GM12878 (cell line): ENCODE measurements at regions not wholly inside any gene's neighbourhood (a gene's known extent, or its start where the extent isn't known, plus 50 kb on each side); places are given as distances from the start of the nearest gene placed in this dataset.

ENCODE experiments used
- ATAC-seq: fragments of 200-7000 bp; cut with Tn5 transposase; 3 replicates; pipeline ENCODE4 v1.9.1; 2020; ENCODE audit warnings: mild to moderate bottlenecking, moderate library complexity
- BruUV-seq: library from RNA; stranded (reverse); fragments of 400-500 nt; replicated peaks from 2 replicates; lab custom pipeline; 2021; lab: Mats Ljungman, UMichigan
- CTCF ChIA-PET: fragments of 300-600 bp; sonication (Branson Sonifier 250); formaldehyde crosslinking; extraction: SDS; loops from one replicate; lab custom pipeline; 2021; ENCODE audit warnings: inconsistent platforms; lab: Yijun Ruan, JAX
- POLR2A ChIA-PET: fragments of 350-600 bp; formaldehyde crosslinking; extraction: SDS; loops from one replicate; lab custom pipeline; 2021; ENCODE audit warnings: inconsistent platforms; lab: Charles Lee
- RAD21 ChIA-PET: fragments of 300-600 bp; sonication (Branson Sonifier 250); formaldehyde crosslinking; loops from one replicate; lab custom pipeline; 2023; ENCODE audit warnings: antibody characterized with exemption; ENCODE audit not compliant: unreplicated experiment; lab: Charles Lee
- SMC1A ChIA-PET: fragments of 300-600 bp; sonication (Branson Sonifier 250); formaldehyde crosslinking; loops from one replicate; lab custom pipeline; 2023; ENCODE audit not compliant: unreplicated experiment, uncharacterized antibody; lab: Charles Lee
- DNase-seq: peaks from one replicate; pipeline ENCODE4 v3.0.0-alpha.2; 2011; ENCODE audit warnings: low read depth, low spot score
- FAIRE-seq: peaks from 3 replicates; lab custom pipeline; 2011; peaks lifted over from hg19 to GRCh38; lab: Jason Lieb, UNC
- H2AFZ ChIP-seq: 2 replicates; pipeline ENCODE4 v1.6.0; 2011; ENCODE audit warnings: low read depth, low read length, control low read depth; ENCODE audit not compliant: control insufficient read depth
- H3K27ac ChIP-seq: 2 replicates; pipeline ENCODE4 v1.5.1; 2011; ENCODE audit warnings: control low read depth; ENCODE audit not compliant: control insufficient read depth, insufficient read depth
- H3K27me3 ChIP-seq, 2 experiments: replicated peaks in 1 of 2; 2 replicates each; pipeline versions ENCODE4 v1.6.0 to v1.6.1; 2011; ENCODE audit warnings: low read length in 1 of 2; ENCODE audit not compliant: control insufficient read depth in 2 of 2, insufficient read depth in 2 of 2
- H3K36me3 ChIP-seq, 2 experiments: 2 replicates each; pipeline ENCODE4 v1.5.1; 2011; ENCODE audit warnings: low read length in 1 of 2; ENCODE audit not compliant: control insufficient read depth in 2 of 2, insufficient read depth in 2 of 2
- H3K4me1 ChIP-seq: 2 replicates; pipeline ENCODE4 v1.6.1; 2011; ENCODE audit warnings: mild to moderate bottlenecking, low read length, moderate library complexity, mixed read lengths; ENCODE audit not compliant: control insufficient read depth, insufficient read depth
- H3K4me2 ChIP-seq: 2 replicates; pipeline ENCODE4 v1.6.0; 2011; ENCODE audit warnings: control low read depth; ENCODE audit not compliant: control insufficient read depth, insufficient read depth
- H3K4me3 ChIP-seq: fragments of 200-600 bp; sonication (generic); 2 replicates; pipeline ENCODE4 v1.5.1; 2016
- H3K79me2 ChIP-seq: 2 replicates; pipeline ENCODE4 v1.6.0; 2011; ENCODE audit warnings: low read length; ENCODE audit not compliant: control insufficient read depth, insufficient read depth
- H3K9ac ChIP-seq: 2 replicates; pipeline ENCODE4 v1.8.0; 2011; ENCODE audit warnings: low read length, control low read depth, mixed read lengths; ENCODE audit not compliant: control insufficient read depth, insufficient read depth
- H3K9me3 ChIP-seq: replicated peaks from 3 replicates; pipeline ENCODE4 v1.5.1; 2011; ENCODE audit warnings: mild to moderate bottlenecking, low read length; ENCODE audit not compliant: control insufficient read depth, insufficient read depth
- H4K20me1 ChIP-seq: 2 replicates; pipeline ENCODE4 v1.6.0; 2011; ENCODE audit not compliant: control insufficient read depth, insufficient read depth
- ATF7 ChIP-seq: fragments of 450-650 bp; IDR thresholded peaks from 2 replicates; pipeline ENCODE4 v1.6.1; 2016; ENCODE audit warnings: low read depth, mild to moderate bottlenecking
- E2F4 ChIP-seq: IDR thresholded peaks from 2 replicates; pipeline ENCODE4 v1.6.1; 2012; ENCODE audit warnings: low read depth, low read length, improper control_type of control experiment
- EP300 ChIP-seq, 2 experiments: fragments of 150-350 bp in 1 of 2; IDR thresholded peaks; 2 replicates each; pipeline ENCODE4 v1.6.1; 2011 to 2012; ENCODE audit warnings: low read depth in 2 of 2, low read length in 2 of 2, borderline replicate concordance in 1 of 2, improper control_type of control experiment in 1 of 2, inconsistent platforms in 1 of 2; ENCODE audit not compliant: control insufficient read depth in 1 of 2
- IRF4 ChIP-seq: IDR thresholded peaks from 2 replicates; pipeline ENCODE4 v1.6.1; 2011; ENCODE audit warnings: low read depth, low read length
- KAT2A ChIP-seq: conservative IDR thresholded peaks from 2 replicates; pipeline ENCODE4 v1.6.1; 2011; ENCODE audit warnings: low read depth, low read length; ENCODE audit not compliant: control insufficient read depth
- MEF2B ChIP-seq: fragments of 450-650 bp; IDR thresholded peaks from 2 replicates; pipeline ENCODE4 v1.6.1; 2018; ENCODE audit warnings: mild to moderate bottlenecking, moderate library complexity; ENCODE audit not compliant: partially characterized antibody, poor library complexity, severe bottlenecking
- POU2F2 ChIP-seq: IDR thresholded peaks from 3 replicates; pipeline ENCODE4 v1.6.1; 2011; ENCODE audit warnings: low read depth, mild to moderate bottlenecking, low read length, borderline replicate concordance
- SIX5 ChIP-seq: IDR thresholded peaks from 2 replicates; pipeline ENCODE4 v1.6.1; 2011; ENCODE audit warnings: mild to moderate bottlenecking, low read depth, low read length, moderate library complexity; ENCODE audit not compliant: severe bottlenecking
- SMC3 ChIP-seq: IDR thresholded peaks from 2 replicates; pipeline ENCODE4 v1.6.1; 2011; ENCODE audit warnings: low read length, improper control_type of control experiment, borderline replicate concordance
- WGBS: methylation state at CpG from one replicate; pipeline ENCODE4 v1.1.6; 2016; ENCODE audit warnings: low lambda C conversion rate; ENCODE audit not compliant: insufficient replicate concordance, insufficient coverage; ENCODE audit errors: missing lambda C conversion rate; 5-methylcytosine and 5-hydroxymethylcytosine counted together
- in situ Hi-C: fragments of 300-500 bp; cut with MboI; formaldehyde crosslinking; loops from 9 replicates; pipeline ENCODE4 v1.14.3; 2018; ENCODE audit warnings: mixed read lengths
- intact Hi-C: fragments of 100-400 bp; cut with micrococcal nuclease; formaldehyde crosslinking; loops from one replicate; pipeline ENCODE4 v1.14.2; 2022; ENCODE audit not compliant: unreplicated experiment

- Histone ChIP-seq H3K4me2 (no peak overlapping the region), H3K4me3 (no peak overlapping the region), H4K20me1 (no peaks in the 10 kb centered on the region), H3K9ac (no peak overlapping the region), H2AFZ (no peak overlapping the region), H3K27ac (no peak overlapping the region), H3K79me2 (no peaks in the 10 kb centered on the region), H3K4me1 (no peaks in the 10 kb centered on the region), H3K9me3 (no peaks in the 10 kb centered on the region), H3K27me3 (no peaks in the 10 kb centered on the region), H3K36me3 (no peaks in the 10 kb centered on the region)
- no TSS peak for BruUV-seq
- in situ Hi-C loops (no loop called here), intact Hi-C loops (no loop called here)
- SMC1A ChIA-PET = no interaction called here
- CTCF ChIA-PET = interaction anchor here (0.6 kb wide), 1 partner anchor 498 kb away, joined by 3 read pairs; no protein-coding TSS in a partner anchor
- RAD21 ChIA-PET = no interaction called here
- DNase-seq (no peak), ATAC-seq (no peak), FAIRE-seq (no peak)
- no peak for TF ChIP-seq IRF4
- POLR2A ChIA-PET = no interaction called here
Measured at GRCh38 chr14:62373944-62374343, 611.7 kb downstream of the SNAPC1 start.

GRCh38 chr14:62378057-62378456 lies 615.8 kb downstream of the SNAPC1 start:
- TF ChIP-seq SMC3 (no peak), KAT2A (no peak), POU2F2 (no peak), SIX5 (no peak), EP300 (IDR thresholded peaks at IDR 0.05; ENCODE audit: borderline replicate concordance in 1 of 2, control insufficient read depth in 1 of 2, low read depth in 2 of 2, low read length in 2 of 2) (no peak), ATF7 (no peak), E2F4 (no peak), MEF2B (no peak)

More at GRCh38 chr14:62378057-62378456, 615.8 kb downstream of the SNAPC1 start:
- ATAC-seq (no peak), FAIRE-seq (no peak), DNase-seq (no peak)
- 44% methylated on average over 2 of the region's 2 CpGs for WGBS
- Histone ChIP-seq H3K9ac (no peak overlapping the region), H3K27ac (no peak overlapping the region), H3K4me3 (no peak overlapping the region), H3K4me1 (no peaks in the 10 kb centered on the region), H3K36me3 (no peaks in the 10 kb centered on the region), H3K4me2 (no peak overlapping the region), H3K79me2 (no peaks in the 10 kb centered on the region), H3K27me3 (no peaks in the 10 kb centered on the region), H2AFZ (no peak overlapping the region), H3K9me3 (no peaks in the 10 kb centered on the region), H4K20me1 (no peaks in the 10 kb centered on the region)
- ChIA-PET POLR2A (no interaction called here), SMC1A (no interaction called here), RAD21 (no interaction called here), CTCF (no interaction called here)
- in situ Hi-C loops = no loop called here
- intact Hi-C loops = no loop called here
- no TSS peak for BruUV-seq
